ENCODE measurements at regions not wholly inside any gene's neighbourhood (a gene's known extent, or its start where the extent isn't known, plus 50 kb on each side); places are given as distances from the start of the nearest gene placed in this dataset.

GRCh38 chr18:75548353-75548905 lies 120.9 kb upstream of the SMIM21 start:
- no peaks in the 10 kb centered on the region for H3K4me1 ChIP-seq (ENCODE audit: control insufficient read depth, extremely low read depth, insufficient read depth, low read length)
- TF ChIP-seq EZH2 (IDR thresholded peaks at IDR 0.05; ENCODE audit: low read length, missing control alignments) (no peak), CTCF (conservative IDR thresholded peaks at IDR 0.05 in 1 of 2, IDR thresholded peaks at IDR 0.05 in 1 of 2; ENCODE audit: low read depth in 1 of 2, low read length in 2 of 2) (no peak)
- H4K20me1 ChIP-seq (ENCODE audit: control insufficient read depth, extremely low read depth, insufficient read depth, low read length), result no peaks in the 10 kb centered on the region
- no peaks in the 10 kb centered on the region for H3K9me3 ChIP-seq (ENCODE audit: control insufficient read depth, insufficient read depth, low read depth, low read length)
- DNase-seq (ENCODE audit: low read depth in 2 of 2), result peak in 1 of 2 donors; percentile 16
- H3K79me2 ChIP-seq (ENCODE audit: control insufficient read depth, insufficient read depth, low read length), result no peaks in the 10 kb centered on the region
- no peak overlapping the region for H3K4me3 ChIP-seq (replicated peaks in 1 of 4; ENCODE audit: control extremely low read depth in 1 of 4, insufficient read depth in 1 of 4, low read depth in 3 of 4, low read length in 4 of 4)
- no peaks in the 10 kb centered on the region for H3K27me3 ChIP-seq (ENCODE audit: control insufficient read depth, insufficient read depth, low read length)
- H3K4me2 ChIP-seq (ENCODE audit: extremely low read depth, insufficient read depth, low read length), result no peak overlapping the region
- no peak overlapping the region for H3K27ac ChIP-seq (ENCODE audit: insufficient read depth, low read length)
- no peak overlapping the region for H2AFZ ChIP-seq (ENCODE audit: low read length)
- no peak overlapping the region for H3K9ac ChIP-seq (ENCODE audit: insufficient read depth, low read length)
- H3K36me3 ChIP-seq (ENCODE audit: control insufficient read depth, insufficient read depth, low read length), result no peaks in the 10 kb centered on the region

- no peaks in the 10 kb centered on the region for H3K9me3 ChIP-seq (ENCODE audit: control insufficient read depth, insufficient read depth, low read depth, low read length)
- no peak overlapping the region for H3K9ac ChIP-seq (ENCODE audit: insufficient read depth, low read length)
- no peaks in the 10 kb centered on the region for H4K20me1 ChIP-seq (ENCODE audit: control insufficient read depth, extremely low read depth, insufficient read depth, low read length)
- no peak overlapping the region for H3K27ac ChIP-seq (ENCODE audit: insufficient read depth, low read length)
- DNase-seq (ENCODE audit: low read depth in 2 of 2), result no peak
- H3K4me2 ChIP-seq (ENCODE audit: extremely low read depth, insufficient read depth, low read length), result no peak overlapping the region
- TF ChIP-seq CTCF (conservative IDR thresholded peaks at IDR 0.05 in 1 of 2, IDR thresholded peaks at IDR 0.05 in 1 of 2; ENCODE audit: low read depth in 1 of 2, low read length in 2 of 2) (no peak), EZH2 (IDR thresholded peaks at IDR 0.05; ENCODE audit: low read length, missing control alignments) (no peak)
- H3K4me1 ChIP-seq (ENCODE audit: control insufficient read depth, extremely low read depth, insufficient read depth, low read length), result no peaks in the 10 kb centered on the region
- H3K4me3 ChIP-seq (replicated peaks in 1 of 4; ENCODE audit: control extremely low read depth in 1 of 4, insufficient read depth in 1 of 4, low read depth in 3 of 4, low read length in 4 of 4), result no peak overlapping the region
- H3K79me2 ChIP-seq (ENCODE audit: control insufficient read depth, insufficient read depth, low read length), result no peaks in the 10 kb centered on the region
- H2AFZ ChIP-seq (ENCODE audit: low read length), result no peak overlapping the region
- H3K27me3 ChIP-seq (ENCODE audit: control insufficient read depth, insufficient read depth, low read length), result no peaks in the 10 kb centered on the region
- H3K36me3 ChIP-seq (ENCODE audit: control insufficient read depth, insufficient read depth, low read length), result no peaks in the 10 kb centered on the region
These were observed 119.5 kb upstream of the SMIM21 start for GRCh38 chr18:75546964-75547363.

- no peak overlapping the region for H3K4me3 ChIP-seq (replicated peaks in 1 of 4; ENCODE audit: control extremely low read depth in 1 of 4, insufficient read depth in 1 of 4, low read depth in 3 of 4, low read length in 4 of 4)
- H3K4me2 ChIP-seq (ENCODE audit: extremely low read depth, insufficient read depth, low read length), result no peak overlapping the region
- H3K4me1 ChIP-seq (ENCODE audit: control insufficient read depth, extremely low read depth, insufficient read depth, low read length), result no peaks in the 10 kb centered on the region
- DNase-seq (ENCODE audit: low read depth in 2 of 2), result no peak
- H3K9me3 ChIP-seq (ENCODE audit: control insufficient read depth, insufficient read depth, low read depth, low read length), result no peaks in the 10 kb centered on the region
- H4K20me1 ChIP-seq (ENCODE audit: control insufficient read depth, extremely low read depth, insufficient read depth, low read length), result no peaks in the 10 kb centered on the region
- H3K79me2 ChIP-seq (ENCODE audit: control insufficient read depth, insufficient read depth, low read length), result no peaks in the 10 kb centered on the region
- no peaks in the 10 kb centered on the region for H3K36me3 ChIP-seq (ENCODE audit: control insufficient read depth, insufficient read depth, low read length)
- H3K27ac ChIP-seq (ENCODE audit: insufficient read depth, low read length), result no peak overlapping the region
- no peak overlapping the region for H3K9ac ChIP-seq (ENCODE audit: insufficient read depth, low read length)
- no peak overlapping the region for H2AFZ ChIP-seq (ENCODE audit: low read length)
- H3K27me3 ChIP-seq (ENCODE audit: control insufficient read depth, insufficient read depth, low read length), result no peaks in the 10 kb centered on the region
- TF ChIP-seq CTCF (conservative IDR thresholded peaks at IDR 0.05 in 1 of 2, IDR thresholded peaks at IDR 0.05 in 1 of 2; ENCODE audit: low read depth in 1 of 2, low read length in 2 of 2), result no peak
These were observed 117.7 kb upstream of the SMIM21 start for GRCh38 chr18:75545189-75545588.

Measured in fibroblast of lung (primary cell).